B cell (primary cell): ENCODE measurements at regions not wholly inside any gene's neighbourhood (a gene's known extent, or its start where the extent isn't known, plus 50 kb on each side); places are given as distances from the start of the nearest gene placed in this dataset.

Experiments used
- CTCF ChIP-seq: fragments of 200-600 bp; IDR thresholded peaks from one replicate; pipeline ENCODE4 v1.8.0; 2022; ENCODE audit warnings: antibody characterized with exemption, mild to moderate bottlenecking
- EZH2 ChIP-seq: IDR thresholded peaks from 2 replicates; pipeline ENCODE4 v1.6.1; 2012; ENCODE audit warnings: borderline replicate concordance, low read depth, mild to moderate bottlenecking, moderate library complexity, low read length; ENCODE audit not compliant: insufficient read depth, poor library complexity, severe bottlenecking

- no peak for TF ChIP-seq CTCF
- TF ChIP-seq EZH2 = no peak
These were observed 293.4 kb upstream of the TENM3 start for GRCh38 chr4:181949704-181950312.
